Coronary artery (tissue), 2 donors: ENCODE measurements at regions not wholly inside any gene's neighbourhood (a gene's known extent, or its start where the extent isn't known, plus 50 kb on each side); places are given as distances from the start of the nearest gene placed in this dataset.

Experiments
- DNase-seq: peaks from one replicate; pipeline ENCODE4 v3.0.0-alpha.2; 2017; ENCODE audit warnings: low spot score
- H3K27ac ChIP-seq, 2 donors: fragments of 200-600 bp; sonication (generic); one replicate each; pipeline ENCODE4 v1.5.1; 2016 to 2019
- H3K4me3 ChIP-seq: fragments of 200-600 bp; sonication (generic); 2 replicates; pipeline ENCODE4 v1.5.1; 2016; ENCODE audit warnings: mild to moderate bottlenecking, moderate library complexity
- CTCF ChIP-seq: fragments of 200-600 bp; sonication (generic); IDR thresholded peaks from one replicate; pipeline ENCODE4 v1.5.1; 2019; ENCODE audit warnings: antibody characterized with exemption

DNA sequence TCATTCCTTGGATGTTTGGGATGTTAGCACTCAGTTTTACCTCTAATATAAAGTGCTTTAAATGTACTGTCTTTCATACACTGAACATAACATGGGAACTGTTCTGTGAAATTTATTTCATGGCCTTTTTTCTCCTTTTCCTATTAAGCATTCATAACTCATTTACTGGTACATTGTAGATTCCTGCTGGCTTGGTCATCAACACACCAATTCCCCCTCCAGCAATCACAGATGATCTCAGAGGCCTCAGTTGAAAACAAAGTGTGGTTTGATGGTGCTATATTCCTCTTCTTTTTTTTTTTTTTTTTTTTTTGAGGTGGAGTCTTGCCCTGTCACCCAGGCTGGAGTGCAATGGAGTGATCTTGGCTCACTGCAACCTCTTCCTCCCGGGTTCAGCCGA is 61.9 kb upstream of the FAM47B start:
- DNase-seq: no peak
- Histone ChIP-seq H3K27ac (no peak overlapping the region), H3K4me3 (no peak overlapping the region)
- no peak for TF ChIP-seq CTCF

DNA sequence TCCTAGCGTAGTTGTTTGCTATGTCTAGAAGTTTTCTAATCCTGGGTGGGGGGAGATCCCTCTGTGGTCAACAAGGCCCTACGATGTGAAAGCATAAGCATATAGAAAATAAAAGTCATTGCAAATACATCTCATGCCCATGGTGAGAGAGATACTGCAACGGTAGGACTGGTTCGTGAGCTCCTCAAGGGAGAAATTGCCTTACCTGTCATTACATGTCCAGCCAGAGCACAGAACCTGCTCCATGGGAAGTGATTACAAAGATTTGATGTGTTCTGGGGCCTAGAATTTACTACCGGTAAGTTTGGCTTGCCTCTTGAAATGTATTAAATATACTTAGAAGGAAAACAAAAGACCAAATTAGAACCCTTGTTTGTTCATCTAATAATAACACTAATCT is 60.9 kb upstream of the FAM47B start:
- DNase-seq: no peak

GRCh38 chrX:34884817-34885216 is 57.8 kb upstream of the FAM47B start:
- no peak for DNase-seq
- Histone ChIP-seq H3K4me3 (no peak overlapping the region), H3K27ac (no peak overlapping the region)
- TF ChIP-seq CTCF: no peak

More for the DNA sequence above, 60.9 kb upstream of the FAM47B start:
- TF ChIP-seq CTCF: no peak
- H3K4me3 ChIP-seq: no peak overlapping the region
- no peak overlapping the region for H3K27ac ChIP-seq

DNA sequence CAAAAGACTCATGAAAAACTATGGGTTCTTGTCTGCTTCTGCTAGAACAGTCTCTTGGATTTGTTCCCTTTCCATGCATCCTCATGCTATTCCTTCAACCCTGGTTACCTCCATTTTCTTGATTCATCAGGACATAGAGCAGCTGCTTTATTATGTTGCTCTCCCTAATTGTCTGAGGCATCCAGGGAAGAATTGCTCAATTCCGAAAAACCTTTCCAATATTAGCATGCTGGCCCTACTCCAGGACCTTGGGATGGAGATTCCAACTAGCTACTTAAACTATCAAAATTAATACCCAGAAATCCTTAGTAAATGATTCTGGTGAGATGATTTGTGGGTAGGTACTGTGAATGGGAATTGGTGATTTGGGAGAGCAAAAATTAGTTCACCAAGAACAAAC is 56.6 kb upstream of the FAM47B start:
- H3K4me3 ChIP-seq: no peak overlapping the region
- DNase-seq: no peak
- no peak for TF ChIP-seq CTCF
- no peak overlapping the region for H3K27ac ChIP-seq

DNA sequence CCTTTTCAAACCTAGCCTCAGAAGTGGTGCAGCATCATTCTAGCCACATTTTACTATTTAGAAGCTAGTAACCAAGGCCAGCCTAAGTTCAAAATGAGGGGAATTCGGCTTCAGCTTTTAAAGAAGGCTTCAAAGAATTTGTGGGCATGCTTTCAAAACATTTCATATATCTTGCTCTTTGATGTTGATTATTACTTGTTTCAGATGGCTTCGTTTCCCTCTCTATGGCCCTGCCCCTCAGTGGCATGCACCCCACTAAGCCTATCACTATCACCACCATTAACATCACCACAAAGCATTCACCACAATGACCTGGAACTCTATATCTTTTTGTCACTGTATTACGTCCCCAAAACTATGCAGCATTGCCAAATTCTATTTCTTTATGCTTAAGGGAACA is 51.2 kb upstream of the FAM47B start:
- H3K4me3 ChIP-seq: no peak overlapping the region
- H3K27ac ChIP-seq: no peak overlapping the region
- DNase-seq: no peak
- no peak for TF ChIP-seq CTCF
